ENCODE measurements at regions not wholly inside any gene's neighbourhood (a gene's known extent, or its start where the extent isn't known, plus 50 kb on each side); places are given as distances from the start of the nearest gene placed in this dataset.

DNA sequence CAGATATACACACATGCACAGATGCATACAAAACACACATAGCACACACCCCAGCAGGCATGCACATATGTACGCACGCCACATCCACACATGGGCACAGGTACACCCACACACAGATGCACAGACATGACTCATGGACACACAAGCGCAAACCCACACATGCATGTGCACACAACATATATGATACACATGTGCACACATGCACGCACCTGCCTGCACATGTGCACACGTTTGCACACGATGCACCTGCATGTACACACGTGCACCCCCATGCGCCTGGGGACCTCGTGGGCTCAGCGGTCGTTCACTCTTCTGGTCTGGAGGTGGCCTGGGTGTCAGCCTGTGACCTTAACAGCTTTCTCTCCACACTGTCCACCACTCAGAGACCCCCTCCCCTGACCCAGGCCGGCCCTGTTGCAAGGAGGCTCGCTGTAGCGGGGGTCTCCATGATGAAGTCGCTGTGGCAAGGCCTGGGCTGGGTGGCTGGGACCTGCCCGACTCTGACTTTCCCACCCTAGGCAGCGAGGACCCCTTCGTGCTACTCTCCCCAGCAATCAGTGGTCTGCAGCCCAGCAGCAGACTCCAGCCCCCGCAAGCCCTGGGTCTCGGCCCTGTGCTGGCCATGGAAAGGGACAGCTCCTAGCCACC, 92.1 kb upstream of the TTC34 start:
- Histone ChIP-seq H3K4me1 (no peaks in the 10 kb centered on the region), H3K27ac (no peak overlapping the region), H3K36me3 (no peaks in the 10 kb centered on the region), H3K9me3 (no peaks in the 10 kb centered on the region), H3K9ac (ENCODE audit: low read depth in 2 of 2, low read length in 2 of 2) (no peak overlapping the region), H3K4me3 (no peak overlapping the region), H3K27me3 (peaks cover 4% of the 10 kb centered on the region)
- no peak for DNase-seq
- TF ChIP-seq, protein P1, sequence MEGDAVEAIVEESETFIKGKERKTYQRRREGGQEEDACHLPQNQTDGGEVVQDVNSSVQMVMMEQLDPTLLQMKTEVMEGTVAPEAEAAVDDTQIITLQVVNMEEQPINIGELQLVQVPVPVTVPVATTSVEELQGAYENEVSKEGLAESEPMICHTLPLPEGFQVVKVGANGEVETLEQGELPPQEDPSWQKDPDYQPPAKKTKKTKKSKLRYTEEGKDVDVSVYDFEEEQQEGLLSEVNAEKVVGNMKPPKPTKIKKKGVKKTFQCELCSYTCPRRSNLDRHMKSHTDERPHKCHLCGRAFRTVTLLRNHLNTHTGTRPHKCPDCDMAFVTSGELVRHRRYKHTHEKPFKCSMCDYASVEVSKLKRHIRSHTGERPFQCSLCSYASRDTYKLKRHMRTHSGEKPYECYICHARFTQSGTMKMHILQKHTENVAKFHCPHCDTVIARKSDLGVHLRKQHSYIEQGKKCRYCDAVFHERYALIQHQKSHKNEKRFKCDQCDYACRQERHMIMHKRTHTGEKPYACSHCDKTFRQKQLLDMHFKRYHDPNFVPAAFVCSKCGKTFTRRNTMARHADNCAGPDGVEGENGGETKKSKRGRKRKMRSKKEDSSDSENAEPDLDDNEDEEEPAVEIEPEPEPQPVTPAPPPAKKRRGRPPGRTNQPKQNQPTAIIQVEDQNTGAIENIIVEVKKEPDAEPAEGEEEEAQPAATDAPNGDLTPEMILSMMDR (IDR thresholded peaks at IDR 0.05) = no peak
- intact Hi-C loops (cut with DNase I) = no loop called here

DNA sequence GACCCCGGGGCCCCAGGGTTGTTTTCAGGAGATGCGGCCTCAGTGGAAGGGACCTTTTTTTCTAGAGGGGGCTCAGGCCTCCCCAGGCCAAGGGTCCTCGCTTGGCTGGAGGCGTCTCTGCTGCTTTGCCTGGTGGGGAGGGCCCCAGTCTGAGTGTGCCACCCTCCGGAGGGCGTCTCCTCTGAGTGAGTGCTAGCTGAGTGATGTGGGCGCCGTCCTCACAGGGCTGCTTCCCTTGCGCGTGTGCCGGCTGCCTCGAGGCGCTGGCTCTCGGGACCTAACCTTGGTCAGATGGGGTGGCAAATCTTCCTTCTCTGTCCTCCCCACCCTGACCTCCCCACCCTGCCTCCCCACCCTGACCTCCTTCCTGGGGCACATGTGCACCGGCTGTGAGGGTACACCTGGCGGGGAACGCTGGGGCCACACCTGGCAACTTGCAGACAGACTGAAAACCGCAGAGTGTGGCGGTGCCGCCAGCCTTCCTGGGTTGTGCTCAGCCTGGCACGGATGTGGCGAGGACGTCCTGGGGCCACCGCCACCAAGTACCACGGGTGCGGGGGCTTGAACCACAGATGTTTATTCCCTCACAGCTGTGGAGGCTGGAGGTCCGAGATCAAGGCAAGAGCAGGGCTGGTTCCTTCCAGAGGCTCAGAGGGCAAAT, 93.0 kb upstream of the TTC34 start:
- H3K36me3 ChIP-seq = no peaks in the 10 kb centered on the region
- TF ChIP-seq, protein P1 (IDR thresholded peaks at IDR 0.05) = no peak
- no peaks in the 10 kb centered on the region for H3K9me3 ChIP-seq
- H3K4me3 ChIP-seq = no peak overlapping the region
- intact Hi-C loops (cut with DNase I) = no loop called here
- H3K27me3 ChIP-seq = no peaks in the 10 kb centered on the region
- no peaks in the 10 kb centered on the region for H3K4me1 ChIP-seq
- H3K9ac ChIP-seq (ENCODE audit: low read depth in 2 of 2, low read length in 2 of 2) = no peak overlapping the region
- H3K27ac ChIP-seq = no peak overlapping the region
- no peak for DNase-seq

DNA sequence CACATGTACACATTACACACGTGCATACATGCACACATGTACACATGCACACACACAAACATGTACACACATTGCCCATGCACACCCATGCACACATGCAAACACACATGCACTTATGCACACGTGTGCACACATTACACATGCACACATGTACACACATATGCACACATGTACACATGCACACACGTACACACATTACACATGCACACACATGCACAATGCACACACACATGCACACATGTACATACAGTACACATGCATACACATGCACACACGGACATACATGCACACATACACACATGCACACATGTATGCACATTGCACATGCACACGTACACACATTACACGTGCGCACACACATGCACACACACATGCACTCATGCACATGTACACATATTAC, 95.3 kb upstream of the TTC34 start:
- no peak for DNase-seq
- Histone ChIP-seq H3K27me3 (no peaks in the 10 kb centered on the region), H3K9me3 (no peaks in the 10 kb centered on the region), H3K36me3 (no peaks in the 10 kb centered on the region), H3K27ac (no peak overlapping the region), H3K4me3 (no peak overlapping the region), H3K9ac (ENCODE audit: low read depth in 2 of 2, low read length in 2 of 2) (no peak overlapping the region), H3K4me1 (no peaks in the 10 kb centered on the region)
- TF ChIP-seq, protein P1 (IDR thresholded peaks at IDR 0.05) = no peak
- intact Hi-C loops (cut with DNase I) = no loop called here

DNA sequence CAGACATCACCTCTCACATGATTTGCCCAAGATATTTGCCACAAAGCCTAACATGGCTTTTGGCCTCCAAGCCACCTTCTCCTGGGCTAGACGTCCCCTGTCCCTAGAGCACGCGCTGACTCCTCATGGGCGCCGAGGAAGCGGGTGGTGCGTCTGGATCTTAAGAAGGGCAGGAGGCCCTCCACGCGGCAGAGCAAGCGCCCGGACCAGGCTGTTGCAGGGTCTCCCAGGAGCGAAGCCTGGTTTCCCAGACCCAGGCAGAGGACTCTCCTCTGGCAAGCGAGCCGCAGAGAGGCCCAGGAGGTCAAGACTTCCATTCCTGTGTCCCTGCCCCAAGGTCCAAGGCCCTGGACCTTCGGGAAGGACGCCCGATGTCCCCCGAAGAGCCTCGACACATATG, 101.7 kb upstream of the TTC34 start:
- H3K27me3 ChIP-seq = no peaks in the 10 kb centered on the region
- no peaks in the 10 kb centered on the region for H3K4me1 ChIP-seq

DNA sequence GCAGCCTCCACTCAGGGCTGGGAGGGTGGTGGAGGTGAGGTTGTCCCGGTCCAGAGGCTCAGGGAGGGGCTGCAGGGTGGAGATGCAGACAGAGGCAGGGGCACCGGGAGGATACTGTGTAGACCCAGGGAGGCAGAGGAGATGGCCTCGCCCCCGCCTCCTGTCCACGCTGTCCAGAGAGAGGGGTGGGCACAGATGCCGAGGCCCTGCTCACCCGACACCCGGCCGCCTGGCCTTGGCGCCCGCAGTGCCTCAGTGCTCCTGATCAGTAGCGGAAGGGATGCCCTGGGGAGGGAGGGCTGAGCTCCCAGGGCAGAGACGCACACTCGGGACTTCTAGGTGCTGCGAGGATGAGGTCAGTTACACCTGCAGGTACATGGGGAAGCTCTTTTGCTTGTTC, 102.7 kb upstream of the TTC34 start:
- TF ChIP-seq, protein P1 (IDR thresholded peaks at IDR 0.05) = no peak
- Histone ChIP-seq H3K36me3 (no peaks in the 10 kb centered on the region), H3K27me3 (no peaks in the 10 kb centered on the region), H3K27ac (no peak overlapping the region), H3K4me3 (no peak overlapping the region), H3K9ac (ENCODE audit: low read depth in 2 of 2, low read length in 2 of 2) (no peak overlapping the region), H3K9me3 (no peaks in the 10 kb centered on the region), H3K4me1 (no peaks in the 10 kb centered on the region)
- intact Hi-C loops (cut with DNase I) = no loop called here
- DNase-seq = no peak

More for the DNA sequence above, 101.7 kb upstream of the TTC34 start:
- H3K36me3 ChIP-seq = no peaks in the 10 kb centered on the region
- TF ChIP-seq, protein P1 (IDR thresholded peaks at IDR 0.05) = no peak
- intact Hi-C loops (cut with DNase I) = no loop called here
- H3K9ac ChIP-seq (ENCODE audit: low read depth in 2 of 2, low read length in 2 of 2) = no peak overlapping the region
- H3K27ac ChIP-seq = no peak overlapping the region
- no peaks in the 10 kb centered on the region for H3K9me3 ChIP-seq
- no peak for DNase-seq
- no peak overlapping the region for H3K4me3 ChIP-seq

All from colonic mucosa (tissue), 4 donors.